ENCODE measurements at regions not wholly inside any gene's neighbourhood (a gene's known extent, or its start where the extent isn't known, plus 50 kb on each side); places are given as distances from the start of the nearest gene placed in this dataset.

DNA sequence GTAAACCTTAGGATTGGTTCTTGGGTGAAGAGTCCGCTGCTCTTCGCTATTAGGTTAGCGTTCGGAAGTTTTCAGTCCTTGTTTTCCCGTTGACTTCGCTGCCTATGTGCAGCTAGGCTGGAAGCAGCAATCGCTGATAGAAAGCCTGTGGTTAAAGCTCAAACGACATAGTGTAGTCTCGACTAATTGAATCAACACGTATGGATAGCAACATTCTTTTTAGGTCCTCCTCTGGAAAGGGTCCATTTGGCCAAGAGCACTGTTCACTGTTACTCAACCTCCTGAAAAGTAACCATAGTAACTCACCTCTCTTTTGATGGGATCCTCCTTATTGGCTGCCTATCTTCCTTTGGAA, 355.5 kb downstream of the SNAPC1 start:
- TF ChIP-seq, protein P1, sequence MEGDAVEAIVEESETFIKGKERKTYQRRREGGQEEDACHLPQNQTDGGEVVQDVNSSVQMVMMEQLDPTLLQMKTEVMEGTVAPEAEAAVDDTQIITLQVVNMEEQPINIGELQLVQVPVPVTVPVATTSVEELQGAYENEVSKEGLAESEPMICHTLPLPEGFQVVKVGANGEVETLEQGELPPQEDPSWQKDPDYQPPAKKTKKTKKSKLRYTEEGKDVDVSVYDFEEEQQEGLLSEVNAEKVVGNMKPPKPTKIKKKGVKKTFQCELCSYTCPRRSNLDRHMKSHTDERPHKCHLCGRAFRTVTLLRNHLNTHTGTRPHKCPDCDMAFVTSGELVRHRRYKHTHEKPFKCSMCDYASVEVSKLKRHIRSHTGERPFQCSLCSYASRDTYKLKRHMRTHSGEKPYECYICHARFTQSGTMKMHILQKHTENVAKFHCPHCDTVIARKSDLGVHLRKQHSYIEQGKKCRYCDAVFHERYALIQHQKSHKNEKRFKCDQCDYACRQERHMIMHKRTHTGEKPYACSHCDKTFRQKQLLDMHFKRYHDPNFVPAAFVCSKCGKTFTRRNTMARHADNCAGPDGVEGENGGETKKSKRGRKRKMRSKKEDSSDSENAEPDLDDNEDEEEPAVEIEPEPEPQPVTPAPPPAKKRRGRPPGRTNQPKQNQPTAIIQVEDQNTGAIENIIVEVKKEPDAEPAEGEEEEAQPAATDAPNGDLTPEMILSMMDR (IDR thresholded peaks at IDR 0.05): no peak
- TF ChIP-seq EP300 (IDR thresholded peaks at IDR 0.05): no peak
